Left lung (tissue), 4 donors: ENCODE measurements at regions not wholly inside any gene's neighbourhood (a gene's known extent, or its start where the extent isn't known, plus 50 kb on each side); places are given as distances from the start of the nearest gene placed in this dataset.
A peak's percentile ranks its signal among the peaks of the same experiment; 100 is the strongest.

Source experiments
- ATAC-seq: fragments of 200-7000 bp; cut with Tn5 transposase; one replicate; pipeline ENCODE4 v1.9.1; 2020; ENCODE audit warnings: moderate library complexity
- DNase-seq, 4 donors: peaks; one replicate each; pipeline ENCODE4 v3.0.0-alpha.2; 2013 to 2020
- H3K27ac ChIP-seq, 2 donors: fragments of 200-600 bp; sonication (generic) in 1 of 2; one replicate each; pipeline versions ENCODE4 v1.5.0 to v1.8.0; 2020 to 2021
- H3K27me3 ChIP-seq, 2 donors: fragments of 200-600 bp; sonication (generic) in 1 of 2; one replicate each; pipeline versions ENCODE4 v1.5.0 to v1.8.0; 2020 to 2021
- H3K36me3 ChIP-seq, 2 donors: fragments of 200-600 bp; sonication (generic) in 1 of 2; one replicate each; pipeline versions ENCODE4 v1.5.0 to v1.8.0; 2020 to 2021
- H3K4me1 ChIP-seq, 2 donors: fragments of 200-600 bp; one replicate each; pipeline ENCODE4 v1.8.0; 2021
- H3K4me3 ChIP-seq, 2 donors: fragments of 200-600 bp; sonication (generic) in 1 of 2; one replicate each; pipeline versions ENCODE4 v1.5.0 to v1.8.0; 2020 to 2021; ENCODE audit warnings: mild to moderate bottlenecking in 1 of 2
- H3K9me3 ChIP-seq, 2 donors: fragments of 200-600 bp; sonication (generic) in 1 of 2; one replicate each; pipeline versions ENCODE4 v1.5.0 to v1.8.0; 2020 to 2021
- intact Hi-C, 2 donors: fragments of 100-400 bp; cut with DNase I; formaldehyde crosslinking; loops; one replicate each; pipeline versions ENCODE4 v1.11.2 to v1.14.2; 2022
- TF ChIP-seq, protein P1 (sequence below), 2 donors: fragments of 200-600 bp; sonication (generic) in 1 of 2; IDR thresholded peaks; one replicate each; pipeline versions ENCODE4 v1.5.0 to v1.8.0; 2021; ENCODE audit warnings: antibody characterized with exemption in 2 of 2
- donor health status: DM: no; HTN: yes; CAD: no.
- donor health status: DM: no; HTN: no; CAD: no.

- H3K36me3 ChIP-seq: no peaks in the 10 kb centered on the region
- H3K4me3 ChIP-seq: no peak overlapping the region
- H3K9me3 ChIP-seq: no peaks in the 10 kb centered on the region
- peak in 1 of 4 donors; percentile 1 for DNase-seq
- ATAC-seq: no peak
- intact Hi-C loops: no loop called here
- TF ChIP-seq, protein P1, sequence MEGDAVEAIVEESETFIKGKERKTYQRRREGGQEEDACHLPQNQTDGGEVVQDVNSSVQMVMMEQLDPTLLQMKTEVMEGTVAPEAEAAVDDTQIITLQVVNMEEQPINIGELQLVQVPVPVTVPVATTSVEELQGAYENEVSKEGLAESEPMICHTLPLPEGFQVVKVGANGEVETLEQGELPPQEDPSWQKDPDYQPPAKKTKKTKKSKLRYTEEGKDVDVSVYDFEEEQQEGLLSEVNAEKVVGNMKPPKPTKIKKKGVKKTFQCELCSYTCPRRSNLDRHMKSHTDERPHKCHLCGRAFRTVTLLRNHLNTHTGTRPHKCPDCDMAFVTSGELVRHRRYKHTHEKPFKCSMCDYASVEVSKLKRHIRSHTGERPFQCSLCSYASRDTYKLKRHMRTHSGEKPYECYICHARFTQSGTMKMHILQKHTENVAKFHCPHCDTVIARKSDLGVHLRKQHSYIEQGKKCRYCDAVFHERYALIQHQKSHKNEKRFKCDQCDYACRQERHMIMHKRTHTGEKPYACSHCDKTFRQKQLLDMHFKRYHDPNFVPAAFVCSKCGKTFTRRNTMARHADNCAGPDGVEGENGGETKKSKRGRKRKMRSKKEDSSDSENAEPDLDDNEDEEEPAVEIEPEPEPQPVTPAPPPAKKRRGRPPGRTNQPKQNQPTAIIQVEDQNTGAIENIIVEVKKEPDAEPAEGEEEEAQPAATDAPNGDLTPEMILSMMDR (IDR thresholded peaks at IDR 0.05): no peak
- H3K27me3 ChIP-seq: peaks cover 0 to 6% of the 10 kb centered on the region in 2 donors
- H3K4me1 ChIP-seq: no peaks in the 10 kb centered on the region
- no peak overlapping the region for H3K27ac ChIP-seq
Observed at GRCh38 chr20:20926222-20926905, 179.8 kb downstream of the LINC00237 start.

DNA sequence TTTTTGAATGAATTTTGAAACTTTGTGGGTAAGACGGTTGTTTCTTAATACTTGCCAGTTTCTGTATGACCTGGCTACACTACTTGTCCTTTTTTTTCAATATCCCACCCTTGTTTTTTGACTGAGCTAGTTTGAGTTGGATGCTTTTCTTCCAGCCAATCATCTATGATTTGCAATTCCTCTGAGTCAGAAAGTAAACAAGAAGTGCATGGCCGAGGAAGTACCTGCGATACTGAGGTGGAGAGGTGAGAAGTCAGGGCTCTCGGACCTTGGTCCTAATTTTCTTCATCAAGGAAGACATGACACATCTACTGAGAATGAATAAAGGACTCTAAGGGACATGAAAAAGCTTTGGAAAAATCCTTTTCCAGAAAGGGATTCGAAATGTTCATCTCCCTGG is 185.7 kb downstream of the LINC00237 start:
- H3K9me3 ChIP-seq: peaks cover 0 to 20% of the 10 kb centered on the region in 2 donors
- intact Hi-C loops: no loop called here
- TF ChIP-seq, protein P1 (IDR thresholded peaks at IDR 0.05): no peak
- DNase-seq: no peak
- no peak for ATAC-seq
- H3K4me3 ChIP-seq: no peak overlapping the region
- no peaks in the 10 kb centered on the region for H3K4me1 ChIP-seq
- peaks cover 0 to 7% of the 10 kb centered on the region in 2 donors for H3K27me3 ChIP-seq
- H3K27ac ChIP-seq: no peak overlapping the region
- H3K36me3 ChIP-seq: no peaks in the 10 kb centered on the region

DNA sequence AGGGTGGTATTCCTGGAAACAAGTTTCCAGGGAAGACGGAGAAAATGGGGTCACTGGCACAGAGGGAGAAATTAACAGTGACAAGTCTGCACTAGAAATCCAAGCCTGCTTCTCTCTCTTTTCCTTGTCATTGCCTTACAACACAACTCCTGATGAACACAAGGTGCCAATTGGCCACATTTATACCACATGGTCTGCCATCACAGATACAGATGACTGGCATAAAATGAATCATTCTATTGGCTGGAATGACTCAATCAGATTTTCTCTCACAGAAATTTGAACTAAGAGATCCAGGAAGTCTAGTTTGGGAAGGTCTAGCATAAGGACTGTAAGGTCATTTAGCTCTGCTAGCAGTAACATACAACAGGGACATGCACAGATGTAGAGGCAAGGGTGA is 190.3 kb downstream of the LINC00237 start:
- TF ChIP-seq, protein P1 (IDR thresholded peaks at IDR 0.05): no peak
- H3K27me3 ChIP-seq: peaks cover 0 to 16% of the 10 kb centered on the region in 2 donors

GRCh38 chr20:20904501-20904831 is 192.0 kb upstream of the RALGAPA2 start:
- H3K9me3 ChIP-seq: peaks cover 0 to 2% of the 10 kb centered on the region in 2 donors
- intact Hi-C loops: no loop called here
- H3K27me3 ChIP-seq: peaks cover 0 to 10% of the 10 kb centered on the region in 2 donors
- H3K36me3 ChIP-seq: no peaks in the 10 kb centered on the region
- DNase-seq (no peak), ATAC-seq (no peak)
- H3K4me1 ChIP-seq: no peaks in the 10 kb centered on the region
- no peak overlapping the region for H3K4me3 ChIP-seq
- TF ChIP-seq, protein P1 (IDR thresholded peaks at IDR 0.05): no peak
- no peak overlapping the region for H3K27ac ChIP-seq

More for the DNA sequence above, 190.3 kb downstream of the LINC00237 start:
- intact Hi-C loops: no loop called here
- DNase-seq (no peak), ATAC-seq (no peak)
- H3K27ac ChIP-seq: no peak overlapping the region
- no peak overlapping the region for H3K4me3 ChIP-seq
- no peaks in the 10 kb centered on the region for H3K36me3 ChIP-seq
- H3K9me3 ChIP-seq: peaks cover 0 to 20% of the 10 kb centered on the region in 2 donors
- no peaks in the 10 kb centered on the region for H3K4me1 ChIP-seq

DNA sequence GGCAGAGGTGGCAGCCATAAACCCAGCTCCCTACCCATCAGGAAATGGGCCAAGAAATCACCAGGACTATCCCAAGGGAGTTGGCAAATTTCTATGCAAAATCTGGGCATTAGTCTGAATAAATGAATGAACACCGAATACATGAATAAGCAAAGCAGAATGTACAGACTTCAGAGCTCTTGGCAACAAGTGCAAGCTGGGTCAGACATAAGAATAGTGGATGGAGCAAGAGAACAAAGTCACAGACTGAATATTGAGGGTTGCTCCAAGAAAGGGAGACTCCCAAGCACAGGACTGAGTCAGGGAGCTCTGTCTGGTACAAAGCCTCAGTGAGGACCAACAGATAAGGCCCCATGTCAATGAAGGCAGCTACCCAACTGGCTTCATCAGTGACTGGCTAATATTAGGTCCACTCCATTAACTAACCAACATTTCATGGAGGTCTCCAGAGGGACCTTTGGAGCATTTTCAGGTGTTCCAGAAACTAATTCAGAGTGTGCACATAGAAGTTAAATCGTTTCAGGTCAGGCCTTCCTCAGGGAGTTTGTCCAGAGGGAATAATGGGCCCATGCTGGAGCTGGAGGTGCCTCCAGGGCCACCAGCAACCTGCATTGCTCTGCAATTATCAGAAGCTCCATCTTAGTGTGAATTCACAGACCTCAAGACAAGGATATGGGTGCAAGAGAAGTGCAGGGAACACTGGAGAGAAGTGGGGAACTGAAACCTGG is 191.5 kb upstream of the RALGAPA2 start:
- no peaks in the 10 kb centered on the region for H3K36me3 ChIP-seq
- peaks cover 0 to 10% of the 10 kb centered on the region in 2 donors for H3K27me3 ChIP-seq
- TF ChIP-seq, protein P1 (IDR thresholded peaks at IDR 0.05): no peak
- DNase-seq (no peak), ATAC-seq (no peak)
- intact Hi-C loops: no loop called here
- H3K27ac ChIP-seq: no peak overlapping the region
- peaks cover 0 to 2% of the 10 kb centered on the region in 2 donors for H3K9me3 ChIP-seq
- no peaks in the 10 kb centered on the region for H3K4me1 ChIP-seq
- no peak overlapping the region for H3K4me3 ChIP-seq
